GM23338 (cell line): ENCODE measurements at regions not wholly inside any gene's neighbourhood (a gene's known extent, or its start where the extent isn't known, plus 50 kb on each side); places are given as distances from the start of the nearest gene placed in this dataset.

Source experiments
- ATAC-seq: fragments of 200-7000 bp; cut with Tn5 transposase; 3 replicates; pipeline ENCODE4 v1.9.1; 2020
- DNase-seq: peaks from one replicate; pipeline ENCODE4 v3.0.0-alpha.2; 2015; ENCODE audit warnings: low spot score
- H2AFZ ChIP-seq: fragments of 200-600 bp; sonication (generic); 2 replicates; pipeline ENCODE4 v1.8.0; 2016; ENCODE audit warnings: antibody characterized with exemption, mild to moderate bottlenecking, moderate library complexity
- H3F3A ChIP-seq: fragments of 200-600 bp; sonication (generic); replicated peaks from 2 replicates; pipeline ENCODE4 v1.8.0; 2017; ENCODE audit warnings: antibody characterized with exemption, mixed run types, low read depth
- H3K27ac ChIP-seq: fragments of 200-600 bp; sonication (generic); 2 replicates; pipeline ENCODE4 v1.6.1; 2016; ENCODE audit warnings: low read depth
- H3K27me3 ChIP-seq: fragments of 200-600 bp; sonication (generic); 2 replicates; pipeline ENCODE4 v1.8.0; 2016; ENCODE audit warnings: mild to moderate bottlenecking, mixed run types, moderate library complexity; ENCODE audit not compliant: insufficient read depth
- H3K36me3 ChIP-seq: fragments of 200-600 bp; sonication (generic); 2 replicates; pipeline ENCODE4 v1.8.0; 2016; ENCODE audit warnings: mild to moderate bottlenecking; ENCODE audit not compliant: insufficient read depth
- H3K4me1 ChIP-seq: fragments of 200-600 bp; sonication (generic); 2 replicates; pipeline ENCODE4 v1.8.0; 2016; ENCODE audit warnings: mild to moderate bottlenecking, moderate library complexity; ENCODE audit not compliant: insufficient read depth
- H3K4me2 ChIP-seq: fragments of 200-600 bp; sonication (generic); 2 replicates; pipeline ENCODE4 v1.7.1; 2017; ENCODE audit warnings: mixed run types
- H3K4me3 ChIP-seq: fragments of 200-600 bp; sonication (generic); 2 replicates; pipeline ENCODE4 v1.6.1; 2016; ENCODE audit warnings: mixed run types
- H3K79me2 ChIP-seq: fragments of 200-600 bp; sonication (generic); replicated peaks from 2 replicates; pipeline ENCODE4 v1.8.0; 2017; ENCODE audit warnings: mild to moderate bottlenecking; ENCODE audit not compliant: insufficient read depth
- H3K9me2 ChIP-seq: fragments of 200-600 bp; sonication (generic); 2 replicates; pipeline ENCODE4 v1.8.0; 2017; ENCODE audit not compliant: insufficient read depth
- H4K20me1 ChIP-seq: fragments of 200-600 bp; sonication (generic); replicated peaks from 2 replicates; pipeline ENCODE4 v1.8.0; 2017; ENCODE audit warnings: mild to moderate bottlenecking; ENCODE audit not compliant: insufficient read depth
- H3K27ac Mint-ChIP-seq: 2 replicates; pipeline ENCODE4 v1.8.0; 2020; ENCODE audit warnings: inconsistent platforms, mild to moderate bottlenecking, moderate library complexity, mixed read lengths
- H3K27me3 Mint-ChIP-seq: 3 replicates; pipeline ENCODE4 v1.8.0; 2022; ENCODE audit warnings: low read depth, mild to moderate bottlenecking, moderate library complexity, mixed read lengths, inconsistent platforms; ENCODE audit not compliant: insufficient read depth, poor library complexity
- H3K36me3 Mint-ChIP-seq: 3 replicates; pipeline ENCODE4 v1.8.0; 2021; ENCODE audit warnings: low read depth, mild to moderate bottlenecking, inconsistent platforms, moderate library complexity, mixed read lengths
- H3K4me1 Mint-ChIP-seq: 3 replicates; pipeline ENCODE4 v1.8.0; 2020; ENCODE audit warnings: mild to moderate bottlenecking, inconsistent platforms, mixed read lengths
- H3K4me3 Mint-ChIP-seq: 3 replicates; pipeline ENCODE4 v1.8.0; 2021; ENCODE audit warnings: moderate library complexity, mild to moderate bottlenecking, inconsistent platforms, mixed read lengths
- H3K9me3 Mint-ChIP-seq: 3 replicates; pipeline ENCODE4 v1.8.0; 2020; ENCODE audit warnings: moderate library complexity, mild to moderate bottlenecking, inconsistent platforms, mixed read lengths
- EZH2 ChIP-seq: fragments of 200-600 bp; sonication (generic); IDR thresholded peaks from one replicate; pipeline ENCODE4 v1.8.0; 2017; ENCODE audit warnings: antibody characterized with exemption, mild to moderate bottlenecking, low read depth; ENCODE audit not compliant: unreplicated experiment
- EZH2phosphoT487 ChIP-seq: fragments of 200-600 bp; sonication (generic); IDR thresholded peaks from one replicate; pipeline ENCODE4 v1.8.1; 2018; ENCODE audit warnings: antibody characterized with exemption; ENCODE audit not compliant: unreplicated experiment
- JUNB ChIP-seq: IDR thresholded peaks from one replicate; pipeline ENCODE4 v1.6.1; 2016; ENCODE audit warnings: antibody characterized with exemption; ENCODE audit not compliant: unreplicated experiment
- POLR2AphosphoS5 ChIP-seq: IDR thresholded peaks from 2 replicates; pipeline ENCODE4 v1.6.1; 2016; ENCODE audit warnings: antibody characterized with exemption, low read depth
- STAT1 ChIP-seq: IDR thresholded peaks from one replicate; pipeline ENCODE4 v1.6.1; 2016; ENCODE audit warnings: antibody characterized with exemption; ENCODE audit not compliant: unreplicated experiment
- ZNF114 ChIP-seq: fragments of 250-450 bp; sonication (Bioruptor Pico); IDR thresholded peaks from 2 replicates; pipeline ENCODE4 v1.5.0; 2020; ENCODE audit warnings: mild to moderate bottlenecking, moderate library complexity
- ZNF331 ChIP-seq: fragments of 250-450 bp; sonication (Bioruptor Pico); IDR thresholded peaks from 2 replicates; pipeline ENCODE4 v1.5.0; 2020; ENCODE audit warnings: low read depth, mild to moderate bottlenecking, moderate library complexity
- TF ChIP-seq, protein P1 (sequence below): fragments of 250-450 bp; sonication (Bioruptor Pico); IDR thresholded peaks from 2 replicates; pipeline ENCODE4 v1.5.0; 2020; ENCODE audit warnings: mild to moderate bottlenecking, moderate library complexity
- TF ChIP-seq, protein P2 (sequence below), 2 experiments: fragments of 200-600 bp in 1 of 2; sonication (generic) in 1 of 2; conservative IDR thresholded peaks; 2 replicates each; pipeline versions ENCODE4 v1.5.1 to v1.6.1; 2016 to 2017; ENCODE audit warnings: antibody characterized with exemption in 2 of 2, low read depth in 2 of 2, mild to moderate bottlenecking in 2 of 2, moderate library complexity in 1 of 2

DNA sequence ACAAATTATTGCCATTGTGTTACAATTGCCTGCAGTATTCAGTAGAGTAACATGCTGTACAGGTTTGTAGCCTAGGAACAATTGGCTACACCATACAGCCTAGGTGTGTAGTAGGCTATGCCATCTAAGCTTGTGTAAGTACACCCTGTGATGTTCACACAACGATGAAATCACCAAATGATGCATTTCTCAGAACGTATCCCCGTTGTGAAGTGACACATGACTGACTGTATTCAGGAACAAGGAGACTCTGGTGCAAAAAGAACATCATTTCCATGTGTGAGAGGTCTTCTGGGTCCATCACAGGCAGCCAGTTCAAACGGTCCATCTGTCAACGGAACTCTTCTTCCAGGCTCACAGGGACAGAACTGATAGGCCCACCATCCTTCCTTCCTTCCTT lies 263.7 kb downstream of the ANAPC1 start (continued):
- TF ChIP-seq, protein P1, sequence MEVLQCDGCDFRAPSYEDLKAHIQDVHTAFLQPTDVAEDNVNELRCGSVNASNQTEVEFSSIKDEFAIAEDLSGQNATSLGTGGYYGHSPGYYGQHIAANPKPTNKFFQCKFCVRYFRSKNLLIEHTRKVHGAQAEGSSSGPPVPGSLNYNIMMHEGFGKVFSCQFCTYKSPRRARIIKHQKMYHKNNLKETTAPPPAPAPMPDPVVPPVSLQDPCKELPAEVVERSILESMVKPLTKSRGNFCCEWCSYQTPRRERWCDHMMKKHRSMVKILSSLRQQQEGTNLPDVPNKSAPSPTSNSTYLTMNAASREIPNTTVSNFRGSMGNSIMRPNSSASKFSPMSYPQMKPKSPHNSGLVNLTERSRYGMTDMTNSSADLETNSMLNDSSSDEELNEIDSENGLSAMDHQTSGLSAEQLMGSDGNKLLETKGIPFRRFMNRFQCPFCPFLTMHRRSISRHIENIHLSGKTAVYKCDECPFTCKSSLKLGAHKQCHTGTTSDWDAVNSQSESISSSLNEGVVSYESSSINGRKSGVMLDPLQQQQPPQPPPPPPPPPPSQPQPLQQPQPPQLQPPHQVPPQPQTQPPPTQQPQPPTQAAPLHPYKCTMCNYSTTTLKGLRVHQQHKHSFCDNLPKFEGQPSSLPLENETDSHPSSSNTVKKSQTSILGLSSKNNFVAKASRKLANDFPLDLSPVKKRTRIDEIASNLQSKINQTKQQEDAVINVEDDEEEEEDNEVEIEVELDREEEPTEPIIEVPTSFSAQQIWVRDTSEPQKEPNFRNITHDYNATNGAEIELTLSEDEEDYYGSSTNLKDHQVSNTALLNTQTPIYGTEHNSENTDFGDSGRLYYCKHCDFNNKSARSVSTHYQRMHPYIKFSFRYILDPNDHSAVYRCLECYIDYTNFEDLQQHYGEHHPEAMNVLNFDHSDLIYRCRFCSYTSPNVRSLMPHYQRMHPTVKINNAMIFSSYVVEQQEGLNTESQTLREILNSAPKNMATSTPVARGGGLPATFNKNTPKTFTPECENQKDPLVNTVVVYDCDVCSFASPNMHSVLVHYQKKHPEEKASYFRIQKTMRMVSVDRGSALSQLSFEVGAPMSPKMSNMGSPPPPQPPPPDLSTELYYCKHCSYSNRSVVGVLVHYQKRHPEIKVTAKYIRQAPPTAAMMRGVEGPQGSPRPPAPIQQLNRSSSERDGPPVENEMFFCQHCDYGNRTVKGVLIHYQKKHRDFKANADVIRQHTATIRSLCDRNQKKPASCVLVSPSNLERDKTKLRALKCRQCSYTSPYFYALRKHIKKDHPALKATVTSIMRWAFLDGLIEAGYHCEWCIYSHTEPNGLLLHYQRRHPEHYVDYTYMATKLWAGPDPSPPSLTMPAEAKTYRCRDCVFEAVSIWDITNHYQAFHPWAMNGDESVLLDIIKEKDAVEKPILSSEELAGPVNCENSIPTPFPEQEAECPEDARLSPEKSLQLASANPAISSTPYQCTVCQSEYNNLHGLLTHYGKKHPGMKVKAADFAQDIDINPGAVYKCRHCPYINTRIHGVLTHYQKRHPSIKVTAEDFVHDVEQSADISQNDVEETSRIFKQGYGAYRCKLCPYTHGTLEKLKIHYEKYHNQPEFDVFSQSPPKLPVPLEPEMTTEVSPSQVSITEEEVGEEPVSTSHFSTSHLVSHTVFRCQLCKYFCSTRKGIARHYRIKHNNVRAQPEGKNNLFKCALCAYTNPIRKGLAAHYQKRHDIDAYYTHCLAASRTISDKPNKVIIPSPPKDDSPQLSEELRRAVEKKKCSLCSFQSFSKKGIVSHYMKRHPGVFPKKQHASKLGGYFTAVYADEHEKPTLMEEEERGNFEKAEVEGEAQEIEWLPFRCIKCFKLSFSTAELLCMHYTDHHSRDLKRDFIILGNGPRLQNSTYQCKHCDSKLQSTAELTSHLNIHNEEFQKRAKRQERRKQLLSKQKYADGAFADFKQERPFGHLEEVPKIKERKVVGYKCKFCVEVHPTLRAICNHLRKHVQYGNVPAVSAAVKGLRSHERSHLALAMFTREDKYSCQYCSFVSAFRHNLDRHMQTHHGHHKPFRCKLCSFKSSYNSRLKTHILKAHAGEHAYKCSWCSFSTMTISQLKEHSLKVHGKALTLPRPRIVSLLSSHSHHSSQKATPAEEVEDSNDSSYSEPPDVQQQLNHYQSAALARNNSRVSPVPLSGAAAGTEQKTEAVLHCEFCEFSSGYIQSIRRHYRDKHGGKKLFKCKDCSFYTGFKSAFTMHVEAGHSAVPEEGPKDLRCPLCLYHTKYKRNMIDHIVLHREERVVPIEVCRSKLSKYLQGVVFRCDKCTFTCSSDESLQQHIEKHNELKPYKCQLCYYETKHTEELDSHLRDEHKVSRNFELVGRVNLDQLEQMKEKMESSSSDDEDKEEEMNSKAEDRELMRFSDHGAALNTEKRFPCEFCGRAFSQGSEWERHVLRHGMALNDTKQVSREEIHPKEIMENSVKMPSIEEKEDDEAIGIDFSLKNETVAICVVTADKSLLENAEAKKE (CRISPR knock-in tag), result no peak
- no peak for TF ChIP-seq ZNF331 (CRISPR knock-in tag)
- no peak for TF ChIP-seq JUNB
- no peak for TF ChIP-seq EZH2

DNA sequence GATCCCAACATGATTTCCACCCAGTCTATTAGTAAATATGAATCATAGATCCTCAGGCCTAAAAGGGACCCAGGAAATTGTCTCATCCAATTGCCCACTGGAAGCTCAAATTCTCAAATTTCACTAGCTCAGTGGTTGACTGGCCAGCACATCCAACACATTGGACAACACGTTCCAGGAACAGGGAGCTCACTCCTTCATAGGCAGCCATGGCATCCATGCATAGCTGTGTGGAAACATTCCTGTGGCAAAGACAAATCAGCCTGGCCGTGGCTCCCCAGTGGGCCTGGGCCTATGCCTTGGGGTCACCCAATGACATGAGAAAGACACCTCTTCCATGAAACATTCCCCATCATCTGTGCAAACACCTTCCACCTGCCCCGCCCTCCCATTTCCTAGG lies 261.1 kb downstream of the ANAPC1 start:
- Mint-ChIP-seq H3K27me3 (no peaks in the 10 kb centered on the region), H3K36me3 (no peaks in the 10 kb centered on the region), H3K4me3 (no peak overlapping the region), H3K27ac (no peak overlapping the region), H3K9me3 (peaks cover 5% of the 10 kb centered on the region; the same call in 2 of the 3 replicates), H3K4me1 (peaks cover 3% of the 10 kb centered on the region)
- Histone ChIP-seq H3K27me3 (no peaks in the 10 kb centered on the region), H3K79me2 (no peaks in the 10 kb centered on the region), H2AFZ (no peak overlapping the region), H3F3A (no peaks in the 10 kb centered on the region), H3K4me2 (no peak overlapping the region), H3K4me1 (no peaks in the 10 kb centered on the region), H3K9me2 (peaks cover 8% of the 10 kb centered on the region), H3K4me3 (no peak overlapping the region), H3K36me3 (no peaks in the 10 kb centered on the region), H4K20me1 (no peaks in the 10 kb centered on the region), H3K27ac (no peak overlapping the region)
- ATAC-seq (no peak), DNase-seq (no peak)
- no peak for TF ChIP-seq STAT1
- no peak for TF ChIP-seq EZH2
- TF ChIP-seq POLR2AphosphoS5, result no peak
- no peak for TF ChIP-seq EZH2phosphoT487
- TF ChIP-seq, protein P1 (CRISPR knock-in tag), result no peak
- no peak for TF ChIP-seq ZNF114 (CRISPR knock-in tag)
- TF ChIP-seq, protein P2, sequence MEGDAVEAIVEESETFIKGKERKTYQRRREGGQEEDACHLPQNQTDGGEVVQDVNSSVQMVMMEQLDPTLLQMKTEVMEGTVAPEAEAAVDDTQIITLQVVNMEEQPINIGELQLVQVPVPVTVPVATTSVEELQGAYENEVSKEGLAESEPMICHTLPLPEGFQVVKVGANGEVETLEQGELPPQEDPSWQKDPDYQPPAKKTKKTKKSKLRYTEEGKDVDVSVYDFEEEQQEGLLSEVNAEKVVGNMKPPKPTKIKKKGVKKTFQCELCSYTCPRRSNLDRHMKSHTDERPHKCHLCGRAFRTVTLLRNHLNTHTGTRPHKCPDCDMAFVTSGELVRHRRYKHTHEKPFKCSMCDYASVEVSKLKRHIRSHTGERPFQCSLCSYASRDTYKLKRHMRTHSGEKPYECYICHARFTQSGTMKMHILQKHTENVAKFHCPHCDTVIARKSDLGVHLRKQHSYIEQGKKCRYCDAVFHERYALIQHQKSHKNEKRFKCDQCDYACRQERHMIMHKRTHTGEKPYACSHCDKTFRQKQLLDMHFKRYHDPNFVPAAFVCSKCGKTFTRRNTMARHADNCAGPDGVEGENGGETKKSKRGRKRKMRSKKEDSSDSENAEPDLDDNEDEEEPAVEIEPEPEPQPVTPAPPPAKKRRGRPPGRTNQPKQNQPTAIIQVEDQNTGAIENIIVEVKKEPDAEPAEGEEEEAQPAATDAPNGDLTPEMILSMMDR (conservative IDR thresholded peaks at IDR 0.05; ENCODE audit: low read depth in 2 of 2), result no peak
